NCI-H748 treated with DMSO at 0.1 percent for 48 hours (cell line): ENCODE measurements at regions not wholly inside any gene's neighbourhood (a gene's known extent, or its start where the extent isn't known, plus 50 kb on each side); places are given as distances from the start of the nearest gene placed in this dataset.

Experiments
- DNase-seq: peaks from one replicate; lab custom pipeline; 2025; lab: John Stamatoyannopoulos, UW

GRCh38 chr11:123378096-123378495 is 52.0 kb upstream of the GRAMD1B start:
- DNase-seq = no peak

GRCh38 chr11:123377355-123377754 is 52.7 kb upstream of the GRAMD1B start:
- no peak for DNase-seq

GRCh38 chr11:123375832-123376231 is 54.2 kb upstream of the GRAMD1B start:
- no peak for DNase-seq

GRCh38 chr11:123374622-123374968 is 55.5 kb upstream of the GRAMD1B start:
- no peak for DNase-seq

GRCh38 chr11:123373754-123374621 is 56.1 kb upstream of the GRAMD1B start:
- no peak for DNase-seq

GRCh38 chr11:123371506-123372297 is 58.4 kb upstream of the GRAMD1B start:
- DNase-seq = no peak

- no peak for DNase-seq
Observed at GRCh38 chr11:123366924-123367323, 63.1 kb upstream of the GRAMD1B start.

- no peak for DNase-seq
Observed at GRCh38 chr11:123365955-123366354, 64.1 kb upstream of the GRAMD1B start.

- DNase-seq = no peak
Observed at GRCh38 chr11:123364080-123364479, 66.0 kb upstream of the GRAMD1B start.

GRCh38 chr11:123363556-123363955 is 66.5 kb upstream of the GRAMD1B start:
- no peak for DNase-seq

- no peak for DNase-seq
Observed at GRCh38 chr11:123362941-123363340, 67.1 kb upstream of the GRAMD1B start.

- DNase-seq = no peak
Observed at GRCh38 chr11:123362186-123362585, 67.9 kb upstream of the GRAMD1B start.

GRCh38 chr11:123361110-123361509 is 69.0 kb upstream of the GRAMD1B start:
- no peak for DNase-seq

GRCh38 chr11:123360267-123360936 is 69.7 kb upstream of the GRAMD1B start:
- DNase-seq = no peak

GRCh38 chr11:123357990-123358827 is 71.9 kb upstream of the GRAMD1B start:
- no peak for DNase-seq

GRCh38 chr11:123357353-123357989 is 72.6 kb upstream of the GRAMD1B start:
- no peak for DNase-seq

- no peak for DNase-seq
Observed at GRCh38 chr11:123356539-123356938, 73.5 kb upstream of the GRAMD1B start.

- DNase-seq = no peak
Observed at GRCh38 chr11:123354371-123354975, 75.6 kb upstream of the GRAMD1B start.

- no peak for DNase-seq
Observed at GRCh38 chr11:123351375-123351774, 78.7 kb upstream of the GRAMD1B start.

GRCh38 chr11:123349382-123349781 is 80.7 kb upstream of the GRAMD1B start:
- no peak for DNase-seq
